ENCODE measurements at regions not wholly inside any gene's neighbourhood (a gene's known extent, or its start where the extent isn't known, plus 50 kb on each side); places are given as distances from the start of the nearest gene placed in this dataset.
"Not testable (repeated sequence)": the region's sequence is repeated elsewhere in the genome, so short reads cannot be mapped to it uniquely, and the experiment has no call there.

GRCh38 chr20:39751557-39752137 lies 789.5 kb downstream of the DHX35 start:
- Histone ChIP-seq H3K4me2 (ENCODE audit: unreplicated experiment) (no peak overlapping the region), H4K20me1 (ENCODE audit: insufficient read depth) (no peaks in the 10 kb centered on the region), H3K36me3 (ENCODE audit: low read depth) (no peaks in the 10 kb centered on the region), H3K27me3 (replicated peaks; ENCODE audit: insufficient read depth) (no peaks in the 10 kb centered on the region; the same call in 1 of the 2 replicates), H3K9me2 (ENCODE audit: insufficient read depth) (no peaks in the 10 kb centered on the region), H3K9ac (no peak overlapping the region), H2AFZ (no peak overlapping the region), H3K9me3 (ENCODE audit: low read depth) (no peaks in the 10 kb centered on the region), H3F3A (ENCODE audit: insufficient read depth) (no peaks in the 10 kb centered on the region), H3K79me2 (ENCODE audit: insufficient read depth) (no peaks in the 10 kb centered on the region), H3K4me1 (ENCODE audit: insufficient read depth) (no peaks in the 10 kb centered on the region), H3K4me3 (no peak overlapping the region), H3K27ac (no peak overlapping the region)
- in situ Hi-C loops (cut with MboI), result no loop called here
- WGBS, 2 experiments (ENCODE audit: low coverage in 1 of 2, low lambda C conversion rate in 2 of 2, missing lambda C conversion rate in 2 of 2), result 52 to 53% methylated on average over 4 of the region's 4 CpGs
- no peak for TF ChIP-seq EZH2 (IDR thresholded peaks at IDR 0.05; ENCODE audit: insufficient read depth, poor library complexity, severe bottlenecking)
- no peak for TF ChIP-seq EZH2phosphoT487 (IDR thresholded peaks at IDR 0.05; ENCODE audit: insufficient read depth, low read depth)
- DNase-seq, result no peak

- Histone ChIP-seq H3K4me2 (ENCODE audit: unreplicated experiment) (no peak overlapping the region), H3K9me2 (ENCODE audit: insufficient read depth) (no peaks in the 10 kb centered on the region), H3K4me1 (ENCODE audit: insufficient read depth) (no peaks in the 10 kb centered on the region), H4K20me1 (ENCODE audit: insufficient read depth) (no peaks in the 10 kb centered on the region), H3K79me2 (ENCODE audit: insufficient read depth) (no peaks in the 10 kb centered on the region), H3K4me3 (no peak overlapping the region), H3K9ac (no peak overlapping the region), H2AFZ (no peak overlapping the region), H3F3A (ENCODE audit: insufficient read depth) (no peaks in the 10 kb centered on the region), H3K27me3 (replicated peaks; ENCODE audit: insufficient read depth) (peaks cover 3% of the 10 kb centered on the region; the same call in 1 of the 2 replicates), H3K27ac (no peak overlapping the region), H3K9me3 (ENCODE audit: low read depth) (no peaks in the 10 kb centered on the region), H3K36me3 (ENCODE audit: low read depth) (no peaks in the 10 kb centered on the region)
- TF ChIP-seq EZH2 (IDR thresholded peaks at IDR 0.05; ENCODE audit: insufficient read depth, poor library complexity, severe bottlenecking) (no peak), EZH2phosphoT487 (IDR thresholded peaks at IDR 0.05; ENCODE audit: insufficient read depth, low read depth) (no peak)
- no peak for DNase-seq
- in situ Hi-C loops (cut with MboI), result no loop called here
- WGBS, 2 experiments (ENCODE audit: low coverage in 1 of 2, low lambda C conversion rate in 2 of 2, missing lambda C conversion rate in 2 of 2), result 25 to 32% methylated on average over 1 of the region's 1 CpG
Measured at GRCh38 chr20:39745380-39745779, 783.2 kb downstream of the DHX35 start.

GRCh38 chr20:39738651-39739050 lies 776.5 kb downstream of the DHX35 start:
- no peak overlapping the region for H3K27ac ChIP-seq
- no peak for DNase-seq
- H3K79me2 ChIP-seq (ENCODE audit: insufficient read depth), result no peaks in the 10 kb centered on the region
- H3K9me3 ChIP-seq (ENCODE audit: low read depth), result no peaks in the 10 kb centered on the region
- in situ Hi-C loops (cut with MboI), result no loop called here
- no peaks in the 10 kb centered on the region for H4K20me1 ChIP-seq (ENCODE audit: insufficient read depth)
- no peak overlapping the region for H3K4me3 ChIP-seq
- WGBS, 2 experiments (ENCODE audit: low coverage in 1 of 2, low lambda C conversion rate in 2 of 2, missing lambda C conversion rate in 2 of 2), result 59 to 61% methylated on average over 2 of the region's 2 CpGs
- no peak overlapping the region for H2AFZ ChIP-seq
- H3K36me3 ChIP-seq (ENCODE audit: low read depth), result no peaks in the 10 kb centered on the region
- TF ChIP-seq EZH2 (IDR thresholded peaks at IDR 0.05; ENCODE audit: insufficient read depth, poor library complexity, severe bottlenecking), result no peak
- TF ChIP-seq EZH2phosphoT487 (IDR thresholded peaks at IDR 0.05; ENCODE audit: insufficient read depth, low read depth), result no peak
- no peaks in the 10 kb centered on the region for H3K4me1 ChIP-seq (ENCODE audit: insufficient read depth)
- no peak overlapping the region for H3K4me2 ChIP-seq (ENCODE audit: unreplicated experiment)
- H3K9ac ChIP-seq, result no peak overlapping the region
- H3F3A ChIP-seq (ENCODE audit: insufficient read depth), result no peaks in the 10 kb centered on the region
- 0 out of 2 replicates have a peak, but pooled peaks cover 3% of the 10 kb centered on the region for H3K27me3 ChIP-seq (replicated peaks; ENCODE audit: insufficient read depth)
- H3K9me2 ChIP-seq (ENCODE audit: insufficient read depth), result no peaks in the 10 kb centered on the region

DNA sequence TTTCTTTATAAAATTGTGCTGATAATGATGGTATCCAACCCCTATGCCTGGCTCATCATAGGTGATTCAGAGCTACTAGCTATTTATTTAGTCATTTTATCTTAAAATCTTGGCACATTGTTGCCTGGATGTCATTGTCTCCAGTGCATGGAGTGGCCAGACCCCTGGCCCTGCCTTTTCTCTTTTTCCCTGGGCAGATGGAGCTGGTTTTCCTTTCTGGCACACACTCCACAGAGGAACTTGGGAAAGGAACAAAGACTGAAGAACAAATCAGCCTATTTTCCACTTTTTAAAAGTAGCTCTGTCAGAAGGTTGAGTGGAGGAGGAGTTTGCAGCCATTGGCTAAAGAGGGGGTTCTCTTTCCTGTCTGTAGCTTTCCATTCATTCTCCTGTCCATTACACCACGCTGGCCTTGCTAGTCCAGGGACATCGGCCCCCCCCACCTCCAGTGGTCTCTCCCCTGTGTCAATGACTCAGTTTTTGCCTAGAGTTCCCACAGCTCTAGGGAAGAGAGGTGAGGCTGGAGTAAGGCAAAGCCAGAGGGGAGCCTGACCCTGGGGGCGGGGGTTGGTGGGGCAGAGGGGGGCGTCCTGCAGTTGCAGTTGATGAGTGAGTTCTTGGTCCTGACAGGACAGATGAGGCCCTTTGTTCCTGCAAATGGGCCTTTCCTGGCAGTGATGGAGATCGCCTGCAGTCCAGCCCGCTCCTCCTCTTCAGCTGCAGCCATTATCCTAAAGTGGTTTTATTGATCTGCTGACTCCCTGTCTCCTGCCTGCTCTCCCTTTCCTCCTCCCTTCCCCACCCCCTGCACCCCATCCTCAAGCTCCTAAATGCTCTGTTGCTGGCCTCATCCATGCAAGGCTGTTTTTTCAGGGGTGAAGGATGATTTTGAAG lies 774.5 kb downstream of the DHX35 start:
- no peaks in the 10 kb centered on the region for H3K9me2 ChIP-seq (ENCODE audit: insufficient read depth)
- no peak overlapping the region for H3K27ac ChIP-seq
- no peak overlapping the region for H3K4me3 ChIP-seq
- no peak for TF ChIP-seq EZH2 (IDR thresholded peaks at IDR 0.05; ENCODE audit: insufficient read depth, poor library complexity, severe bottlenecking)
- no peak for TF ChIP-seq EZH2phosphoT487 (IDR thresholded peaks at IDR 0.05; ENCODE audit: insufficient read depth, low read depth)
- no peak overlapping the region for H3K9ac ChIP-seq
- no peaks in the 10 kb centered on the region for H3K36me3 ChIP-seq (ENCODE audit: low read depth)
- in situ Hi-C loops (cut with MboI), result no loop called here
- H3K4me1 ChIP-seq (ENCODE audit: insufficient read depth), result no peaks in the 10 kb centered on the region
- H4K20me1 ChIP-seq (ENCODE audit: insufficient read depth), result no peaks in the 10 kb centered on the region
- H2AFZ ChIP-seq, result no peak overlapping the region
- H3K27me3 ChIP-seq (replicated peaks; ENCODE audit: insufficient read depth), result no peaks in the 10 kb centered on the region
- no peak for DNase-seq
- H3F3A ChIP-seq (ENCODE audit: insufficient read depth), result no peaks in the 10 kb centered on the region
- no peaks in the 10 kb centered on the region for H3K79me2 ChIP-seq (ENCODE audit: insufficient read depth)
- 77 to 83% methylated on average over 5 to 6 of the region's 6 CpGs for WGBS, 2 experiments (ENCODE audit: low coverage in 1 of 2, low lambda C conversion rate in 2 of 2, missing lambda C conversion rate in 2 of 2)
- no peaks in the 10 kb centered on the region for H3K9me3 ChIP-seq (ENCODE audit: low read depth)
- no peak overlapping the region for H3K4me2 ChIP-seq (ENCODE audit: unreplicated experiment)

- H3K79me2 ChIP-seq (ENCODE audit: insufficient read depth); H3K4me1 ChIP-seq (ENCODE audit: insufficient read depth); H3K4me2 ChIP-seq (ENCODE audit: unreplicated experiment); H3F3A ChIP-seq (ENCODE audit: insufficient read depth); H3K27me3 ChIP-seq (replicated peaks; ENCODE audit: insufficient read depth); in situ Hi-C loops (cut with MboI); H3K9ac ChIP-seq; H3K36me3 ChIP-seq (ENCODE audit: low read depth); H2AFZ ChIP-seq; DNase-seq; H4K20me1 ChIP-seq (ENCODE audit: insufficient read depth); H3K4me3 ChIP-seq; H3K9me2 ChIP-seq (ENCODE audit: insufficient read depth); H3K27ac ChIP-seq; H3K9me3 ChIP-seq (ENCODE audit: low read depth): not testable (repeated sequence)
- whole genome bisulfite sequencing, 2 experiments (ENCODE audit: low coverage in 1 of 2, low lambda C conversion rate in 2 of 2, missing lambda C conversion rate in 2 of 2), result 65 to 74% methylated on average over 6 of the region's 6 CpGs
Measured at GRCh38 chr20:39725513-39725912, 763.4 kb downstream of the DHX35 start.
